Pancreas (tissue), 10 donors: ENCODE measurements at regions not wholly inside any gene's neighbourhood (a gene's known extent, or its start where the extent isn't known, plus 50 kb on each side); places are given as distances from the start of the nearest gene placed in this dataset.

Experiments used
- ATAC-seq, 4 donors: fragments of 200-7000 bp; cut with Tn5 transposase; one replicate each; pipeline versions ENCODE4 v1.8.0 to v1.9.1; 2020; ENCODE audit warnings: mild to moderate bottlenecking in 4 of 4, moderate library complexity in 4 of 4
- DNase-seq, 6 donors: peaks; one replicate each; pipeline ENCODE4 v3.0.0-alpha.2; 2020
- FAIRE-seq: peaks from 2 replicates; lab custom pipeline; 2012; peaks lifted over from hg19 to GRCh38; lab: Jason Lieb, UNC
- H3K27ac ChIP-seq, 4 donors: fragments of 200-600 bp; sonication (generic); 1 replicate in 3 of 4; 2 replicates in 1 of 4; pipeline versions ENCODE4 v1.5.0 to v1.8.0; 2020
- H3K27me3 ChIP-seq, 4 donors: fragments of 200-600 bp; one replicate each; pipeline ENCODE4 v1.8.0; 2021
- H3K36me3 ChIP-seq, 3 donors: fragments of 200-600 bp; sonication (generic) in 1 of 3; one replicate each; pipeline versions ENCODE4 v1.5.0 to v1.8.0; 2020 to 2021
- H3K4me1 ChIP-seq, 3 donors: fragments of 200-600 bp; one replicate each; pipeline ENCODE4 v1.8.0; 2021
- H3K4me3 ChIP-seq, 4 donors: fragments of 200-600 bp; sonication (generic) in 2 of 4; one replicate each; pipeline versions ENCODE4 v1.5.0 to v1.8.0; 2020 to 2021
- H3K9me3 ChIP-seq, 4 donors: fragments of 200-600 bp; one replicate each; pipeline ENCODE4 v1.8.0; 2021
- WGBS, 2 donors: extraction: QIAGEN DNeasy Blood & Tissue Kit; methylation state at CpG; one replicate each; pipeline ENCODE4 v1.1.7; 2013; 5-methylcytosine and 5-hydroxymethylcytosine counted together
- intact Hi-C, 3 donors: fragments of 100-400 bp; cut with DNase I; formaldehyde crosslinking; loops; one replicate each; pipeline versions ENCODE4 v1.11.1 to v1.14.2; 2022
- TF ChIP-seq, protein P1 (sequence below), 4 donors: fragments of 200-600 bp; sonication (generic) in 3 of 4; IDR thresholded peaks; one replicate each; pipeline versions ENCODE4 v1.5.0 to v1.8.0; 2021; ENCODE audit warnings: antibody characterized with exemption in 4 of 4
- donor health status: healthy with polysubstance abuse.
- donor health status: DM: no; HTN: no; CAD: no; lungs with moderate emphysema.
- donor health status: DM: no; HTN: no; CAD: no.
- donor health status: control.
- donor health status: control.
- donor health status: Bipolar disorder and iron deficiency.
- donor health status: DM: yes; HTN: yes; CAD: no.
- donor health status: DM: no; HTN: no; CAD: no.
- donor health status: DM: no; HTN: no; CAD: no.
- donor health status: DM: yes; HTN: yes; CAD: no.

DNA sequence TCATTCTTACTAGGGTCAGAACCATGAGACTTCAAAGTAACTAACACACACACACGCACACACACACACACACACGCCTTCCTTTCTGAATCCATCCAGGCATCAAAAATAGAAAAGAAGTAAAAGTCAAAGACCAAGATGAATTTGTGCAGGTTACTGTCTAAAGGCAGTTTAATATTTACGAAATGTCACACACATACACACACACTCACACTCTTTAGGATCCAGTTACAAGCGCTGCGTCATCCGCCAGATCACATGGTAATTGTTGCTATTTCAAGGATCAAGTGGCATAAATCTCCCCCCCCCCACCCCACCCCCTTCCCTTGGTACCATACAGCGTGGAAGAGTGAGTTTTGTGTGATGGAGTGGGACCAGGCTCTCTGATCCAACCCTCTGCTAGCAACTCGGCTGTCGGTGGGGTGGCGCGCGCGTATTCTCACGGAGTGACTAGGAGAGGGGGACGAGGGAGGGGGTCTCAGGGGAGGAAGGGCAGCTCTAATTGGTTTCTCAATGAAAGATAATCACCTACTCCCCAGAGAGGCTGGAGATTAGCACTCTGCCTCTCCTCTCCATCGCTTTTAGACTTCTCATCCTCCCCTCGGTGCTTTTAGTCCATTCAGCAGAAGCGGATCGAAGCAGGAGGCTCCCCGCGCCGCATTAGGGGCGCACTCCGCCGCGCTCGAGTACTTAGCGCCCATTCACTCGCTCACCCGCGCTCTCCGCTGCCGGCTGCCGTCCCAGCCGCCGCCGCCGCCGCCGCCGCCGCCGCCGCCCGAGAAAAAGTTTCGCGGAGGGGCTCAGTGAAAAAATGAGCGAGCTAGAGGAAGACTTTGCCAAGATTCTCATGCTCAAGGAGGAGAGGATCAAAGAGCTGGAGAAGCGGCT lies 83.5 kb upstream of the PRKG1 start:
- H3K36me3 ChIP-seq = no peaks in the 10 kb centered on the region
- ATAC-seq (peak; percentile 37 to 52 (median 44)), FAIRE-seq (no peak), DNase-seq (peak; percentile 33 to 72 (median 56))
- peak overlapping the region; percentile 42 to 91 (median 73) for H3K27ac ChIP-seq
- intact Hi-C loops = no loop called here
- H3K4me3 ChIP-seq = peak overlapping the region; percentile 53 to 76 (median 67)
- H3K9me3 ChIP-seq = no peaks in the 10 kb centered on the region
- H3K4me1 ChIP-seq = peaks cover 12 to 14% (median 13%) of the 10 kb centered on the region in 3 donors
- TF ChIP-seq, protein P1, sequence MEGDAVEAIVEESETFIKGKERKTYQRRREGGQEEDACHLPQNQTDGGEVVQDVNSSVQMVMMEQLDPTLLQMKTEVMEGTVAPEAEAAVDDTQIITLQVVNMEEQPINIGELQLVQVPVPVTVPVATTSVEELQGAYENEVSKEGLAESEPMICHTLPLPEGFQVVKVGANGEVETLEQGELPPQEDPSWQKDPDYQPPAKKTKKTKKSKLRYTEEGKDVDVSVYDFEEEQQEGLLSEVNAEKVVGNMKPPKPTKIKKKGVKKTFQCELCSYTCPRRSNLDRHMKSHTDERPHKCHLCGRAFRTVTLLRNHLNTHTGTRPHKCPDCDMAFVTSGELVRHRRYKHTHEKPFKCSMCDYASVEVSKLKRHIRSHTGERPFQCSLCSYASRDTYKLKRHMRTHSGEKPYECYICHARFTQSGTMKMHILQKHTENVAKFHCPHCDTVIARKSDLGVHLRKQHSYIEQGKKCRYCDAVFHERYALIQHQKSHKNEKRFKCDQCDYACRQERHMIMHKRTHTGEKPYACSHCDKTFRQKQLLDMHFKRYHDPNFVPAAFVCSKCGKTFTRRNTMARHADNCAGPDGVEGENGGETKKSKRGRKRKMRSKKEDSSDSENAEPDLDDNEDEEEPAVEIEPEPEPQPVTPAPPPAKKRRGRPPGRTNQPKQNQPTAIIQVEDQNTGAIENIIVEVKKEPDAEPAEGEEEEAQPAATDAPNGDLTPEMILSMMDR (IDR thresholded peaks at IDR 0.05) = no peak
- no peaks in the 10 kb centered on the region for H3K27me3 ChIP-seq
- WGBS, 2 donors = 1% methylated on average over 33 to 49 of the region's 49 CpGs

DNA sequence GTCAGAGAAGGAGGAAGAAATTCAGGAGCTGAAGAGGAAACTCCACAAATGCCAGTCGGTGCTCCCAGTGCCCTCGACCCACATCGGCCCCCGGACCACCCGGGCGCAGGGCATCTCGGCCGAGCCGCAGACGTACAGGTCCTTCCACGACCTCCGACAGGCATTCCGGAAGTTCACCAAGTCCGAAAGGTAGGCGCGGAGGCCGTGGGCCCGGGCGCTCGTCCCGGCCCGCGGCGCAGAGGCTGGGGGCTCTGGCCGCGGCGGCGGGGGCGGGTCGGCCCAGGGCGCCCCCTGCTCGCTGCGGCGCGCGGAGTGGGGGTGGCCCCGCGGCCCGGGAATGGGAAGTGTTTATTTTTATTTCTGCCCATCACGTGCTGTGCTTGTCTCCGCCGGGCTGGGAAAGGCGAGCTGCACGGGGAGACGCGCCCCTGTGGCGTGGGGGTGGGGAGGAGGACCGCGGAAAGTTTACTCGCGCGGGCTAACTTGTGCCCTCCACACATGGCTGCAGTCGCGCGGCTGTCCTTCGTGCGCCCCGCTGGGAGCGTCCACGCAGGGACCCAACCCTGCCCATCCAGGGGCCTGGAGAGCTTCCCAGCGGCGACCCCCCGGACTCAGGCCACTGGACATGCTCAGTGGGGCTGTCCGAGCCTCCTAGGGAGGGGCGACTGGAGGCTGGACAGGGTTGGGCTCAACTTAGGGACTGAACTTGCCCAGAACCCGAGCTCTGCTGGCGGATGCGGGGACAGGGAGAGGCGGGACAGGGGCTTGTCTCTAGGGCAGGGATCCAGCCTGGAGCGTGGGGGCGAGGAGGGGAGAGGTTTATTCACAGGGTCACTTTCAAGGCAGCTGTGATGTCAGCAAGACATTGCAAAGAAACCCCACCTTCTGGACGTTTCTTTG lies 82.6 kb upstream of the PRKG1 start:
- H3K4me3 ChIP-seq = peak overlapping the region; percentile 53 to 76 (median 67)
- H3K4me1 ChIP-seq = peaks cover 12 to 14% (median 13%) of the 10 kb centered on the region in 3 donors
- FAIRE-seq (no peak), DNase-seq (peak; percentile 25 to 77 (median 57)), ATAC-seq (peak; percentile 21 to 56 (median 47))
- no peaks in the 10 kb centered on the region for H3K36me3 ChIP-seq
- H3K9me3 ChIP-seq = no peaks in the 10 kb centered on the region
- peak overlapping the region; percentile 42 to 91 (median 73) for H3K27ac ChIP-seq
- H3K27me3 ChIP-seq = no peaks in the 10 kb centered on the region
- 0 to 1% methylated on average over 71 to 72 of the region's 72 CpGs for WGBS, 2 donors
- intact Hi-C loops = no loop called here
- TF ChIP-seq, protein P1 (IDR thresholded peaks at IDR 0.05) = no peak

DNA sequence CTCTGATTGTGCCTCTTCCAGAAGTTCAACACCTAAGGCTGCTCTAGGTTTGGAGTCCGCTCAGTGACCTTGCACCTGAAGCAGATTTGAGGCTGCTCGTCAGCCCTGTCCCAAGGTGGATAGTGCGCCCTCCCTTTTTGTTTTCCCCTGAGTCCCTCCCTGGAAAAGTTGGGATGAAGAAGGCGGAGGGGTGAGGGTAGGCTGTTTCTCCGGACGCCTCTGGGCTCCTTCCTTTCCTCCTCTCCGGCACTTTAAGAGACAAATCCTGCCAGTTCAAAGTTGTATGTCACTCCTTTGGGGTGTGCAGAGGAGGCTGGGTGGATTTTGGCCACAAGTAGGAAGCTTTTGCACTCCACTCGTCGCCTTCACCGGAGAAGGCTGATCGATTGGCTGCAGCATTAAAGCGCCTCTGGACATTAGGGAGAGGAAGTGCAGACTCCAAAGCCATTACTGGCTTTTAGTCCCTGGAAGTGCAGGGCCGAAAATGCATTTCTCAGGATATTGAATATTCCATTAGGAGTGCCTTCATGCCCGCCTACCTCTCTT lies 81.9 kb upstream of the PRKG1 start:
- FAIRE-seq (no peak), ATAC-seq (peak; percentile 12 to 40 (median 26)), DNase-seq (peak in 4 of 6 donors; percentile 20 to 58 (median 26))
- Histone ChIP-seq H3K9me3 (no peaks in the 10 kb centered on the region), H3K27me3 (no peaks in the 10 kb centered on the region), H3K4me1 (peaks cover 12 to 18% (median 14%) of the 10 kb centered on the region in 3 donors), H3K4me3 (peak overlapping the region; percentile 53 to 76 (median 67)), H3K36me3 (no peaks in the 10 kb centered on the region), H3K27ac (peak overlapping the region; percentile 31 to 91 (median 73))
- intact Hi-C loops = no loop called here
- WGBS, 2 donors = 7 to 10% methylated on average over 14 of the region's 14 CpGs
- TF ChIP-seq, protein P1 (IDR thresholded peaks at IDR 0.05) = no peak

DNA sequence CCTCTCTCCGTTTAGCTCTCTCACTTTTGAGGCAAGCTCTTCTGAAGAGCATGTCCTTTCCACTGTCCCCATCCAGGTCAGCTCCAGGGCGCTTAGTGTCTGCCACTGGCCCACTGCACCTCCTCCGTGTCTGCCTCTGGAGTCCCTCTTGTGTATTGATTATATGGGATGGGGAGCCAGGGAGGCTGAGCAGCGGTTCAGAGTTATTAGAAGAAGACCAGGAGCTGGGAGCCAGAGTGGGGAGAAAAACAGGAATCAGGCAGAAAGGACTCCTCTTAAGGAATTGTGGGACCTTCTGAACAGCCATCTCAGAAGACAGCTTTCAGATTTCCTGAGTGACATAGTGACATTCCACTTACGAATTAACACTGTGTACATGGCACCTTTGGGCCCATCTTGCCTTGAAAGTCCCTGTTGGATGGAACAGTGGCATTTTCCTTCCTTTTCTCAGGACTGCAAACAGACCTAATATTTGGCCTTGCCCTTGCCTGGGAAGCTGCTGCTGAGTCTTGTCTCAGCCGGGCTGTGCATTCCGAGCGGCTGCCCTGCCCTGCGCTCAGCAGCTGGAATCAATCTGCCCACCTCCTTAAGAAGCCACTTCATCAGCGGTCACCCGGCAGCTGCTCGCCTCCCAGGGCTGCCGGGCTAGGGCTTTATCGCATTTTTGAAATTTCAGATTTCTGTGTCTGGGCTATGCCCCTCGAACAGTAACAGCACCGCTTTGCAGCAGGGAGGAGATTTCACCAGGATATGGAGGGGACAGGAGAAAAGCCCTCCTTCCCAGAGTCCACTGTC lies 81.1 kb upstream of the PRKG1 start:
- 24 to 26% methylated on average over 16 of the region's 16 CpGs for WGBS, 2 donors
- peak overlapping the region in 3 of 4 donors; percentile 61 to 76 (median 73) for H3K4me3 ChIP-seq
- H3K27ac ChIP-seq = peak overlapping the region; percentile 1 to 91 (median 50)
- peak in 4 of 6 donors; percentile 15 to 59 (median 36) for DNase-seq
- peak; percentile 14 to 34 (median 26) for ATAC-seq
- H3K9me3 ChIP-seq = no peaks in the 10 kb centered on the region
- H3K4me1 ChIP-seq = peaks cover 11 to 23% (median 14%) of the 10 kb centered on the region in 3 donors
- H3K36me3 ChIP-seq = no peaks in the 10 kb centered on the region
- intact Hi-C loops = no loop called here
- H3K27me3 ChIP-seq = no peaks in the 10 kb centered on the region
- FAIRE-seq = no peak
- TF ChIP-seq, protein P1 (IDR thresholded peaks at IDR 0.05) = no peak
